GM19043 (cell line): ENCODE measurements at regions not wholly inside any gene's neighbourhood (a gene's known extent, or its start where the extent isn't known, plus 50 kb on each side); places are given as distances from the start of the nearest gene placed in this dataset.

Source experiments
- ATAC-seq: cut with Tn5 transposase; IDR thresholded peaks from one replicate; pipeline ENCODE4 v1.9.1; 2021; ENCODE audit warnings: low read depth; ENCODE audit not compliant: unreplicated experiment

DNA sequence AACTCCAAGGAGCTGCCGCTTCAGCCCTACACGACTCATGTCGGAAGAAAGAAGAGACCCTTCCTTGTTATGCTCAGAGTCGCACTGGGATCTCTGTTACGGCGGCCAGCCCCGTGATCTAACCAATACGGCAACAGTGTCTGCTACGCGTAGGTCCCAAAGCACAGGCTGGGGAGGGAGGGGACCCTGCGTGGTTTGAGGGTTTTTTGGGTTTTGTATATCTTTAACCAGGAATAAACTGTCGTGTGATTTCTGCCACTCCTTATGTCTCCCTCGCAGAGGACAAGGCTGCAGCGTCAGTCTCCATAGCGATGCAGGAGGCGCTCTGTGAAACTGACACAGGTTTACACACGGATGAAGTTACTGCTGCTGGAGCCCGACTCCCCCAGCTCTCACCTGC, 60.0 kb upstream of the DIO3 start:
- no peak for ATAC-seq

GRCh38 chr14:101501858-101502615, 59.3 kb upstream of the DIO3 start:
- no peak for ATAC-seq

DNA sequence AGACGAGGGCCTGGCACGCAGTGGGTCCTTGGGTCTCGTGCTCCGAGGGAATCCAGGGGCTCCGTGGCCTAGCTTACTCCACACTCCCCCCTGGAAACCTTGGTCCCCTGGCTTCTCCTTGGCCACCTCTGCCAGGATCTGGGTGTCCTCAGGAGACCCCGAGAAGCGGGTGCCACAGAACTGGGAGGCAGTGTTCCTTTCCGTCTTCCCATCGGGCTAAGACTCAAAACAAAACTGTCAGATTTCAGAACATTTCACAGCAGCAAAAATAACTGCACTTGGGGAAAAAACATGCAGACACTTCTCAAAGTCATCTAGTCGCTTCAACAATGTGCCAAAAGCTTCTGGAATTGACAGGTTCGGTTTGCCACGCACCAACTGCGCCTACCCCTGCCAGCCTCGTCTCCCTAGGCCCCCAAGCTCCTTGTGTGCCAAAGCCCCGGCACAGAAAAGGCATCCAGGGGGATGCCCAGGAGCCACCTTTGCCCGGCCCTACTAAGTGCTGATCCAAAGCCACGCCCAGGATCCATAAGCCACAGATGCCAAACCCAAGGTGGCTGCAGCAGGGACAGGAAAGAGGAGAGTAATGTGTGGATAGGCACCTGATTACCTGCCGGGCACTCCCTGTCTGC, 58.4 kb upstream of the DIO3 start:
- no peak for ATAC-seq

DNA sequence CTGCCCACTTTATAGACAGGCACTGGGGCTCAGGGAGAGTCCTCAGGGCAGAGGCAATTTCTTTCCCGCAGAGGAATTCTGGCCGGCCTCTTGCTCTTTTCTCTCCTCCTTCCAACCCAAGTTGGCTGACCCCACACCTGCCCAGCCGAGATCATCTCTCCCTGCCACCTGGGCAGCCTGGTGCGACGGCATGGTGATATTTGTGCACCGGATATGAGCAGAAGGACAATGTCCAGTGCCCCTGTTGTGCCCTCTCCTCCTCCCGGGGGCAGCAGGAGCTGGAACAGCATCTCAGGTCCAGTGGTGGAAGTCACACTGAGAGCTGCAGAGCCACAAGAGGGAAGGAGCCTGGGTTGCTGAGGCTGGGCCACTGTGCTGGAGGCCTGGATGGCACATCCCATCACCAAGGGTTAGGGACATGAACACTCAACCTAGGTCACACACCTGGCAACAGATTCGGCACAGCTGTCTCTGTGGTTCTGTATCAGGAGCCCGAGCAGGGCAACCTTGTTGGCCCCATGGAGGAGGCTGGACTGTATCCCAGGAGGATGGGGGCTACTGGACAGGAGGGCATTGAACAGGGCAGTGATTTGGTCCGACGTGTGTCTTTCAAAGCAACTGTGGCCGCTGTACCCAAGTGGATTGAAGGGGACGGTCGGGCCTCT, 57.7 kb upstream of the DIO3 start:
- no peak for ATAC-seq

DNA sequence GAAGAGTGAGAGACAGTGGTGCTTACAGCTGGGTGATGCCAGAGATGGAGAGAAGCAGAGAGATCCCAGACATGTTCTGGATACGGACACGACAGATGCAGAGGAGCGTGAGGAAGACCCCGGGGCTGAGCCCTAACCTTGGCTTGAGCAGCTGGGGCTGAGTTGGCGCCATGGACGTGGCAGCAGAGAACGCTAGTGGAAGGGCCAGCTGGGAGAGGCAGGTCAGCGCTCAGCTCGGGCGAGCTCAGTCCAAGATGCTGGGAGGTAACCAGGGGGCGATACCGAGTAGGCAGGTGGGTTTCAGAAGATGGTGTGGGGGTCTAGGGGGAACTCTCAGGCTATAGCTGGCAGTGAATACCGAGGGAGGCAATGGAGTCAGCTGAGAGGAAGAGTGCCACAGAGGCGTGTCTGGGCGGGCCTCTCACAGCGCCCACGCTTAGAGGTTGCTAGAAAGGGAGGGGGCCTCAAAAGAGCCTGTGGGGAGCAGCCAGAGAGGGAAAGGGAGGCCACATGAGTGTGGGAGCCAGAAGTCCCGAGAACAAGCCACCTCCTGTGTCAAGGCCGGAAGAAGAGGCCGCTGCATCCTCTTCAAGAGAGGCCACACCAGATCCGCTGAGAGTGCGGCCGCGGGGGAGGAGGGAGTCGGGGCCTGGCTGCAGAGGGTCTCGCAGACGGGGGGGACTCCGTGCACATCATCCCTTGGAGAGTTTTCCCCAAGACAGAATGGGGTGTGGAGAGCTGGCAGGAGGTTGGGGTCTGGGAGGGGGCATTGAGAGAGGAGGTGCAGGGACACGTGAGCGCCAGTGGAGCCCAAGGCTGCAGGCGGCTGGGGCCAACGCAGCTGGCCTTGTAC, 57.0 kb upstream of the DIO3 start:
- no peak for ATAC-seq

GRCh38 chr14:101505236-101505970, 55.9 kb upstream of the DIO3 start:
- no peak for ATAC-seq

- ATAC-seq: no peak
Measured at GRCh38 chr14:101506211-101506925, 54.9 kb upstream of the DIO3 start.

DNA sequence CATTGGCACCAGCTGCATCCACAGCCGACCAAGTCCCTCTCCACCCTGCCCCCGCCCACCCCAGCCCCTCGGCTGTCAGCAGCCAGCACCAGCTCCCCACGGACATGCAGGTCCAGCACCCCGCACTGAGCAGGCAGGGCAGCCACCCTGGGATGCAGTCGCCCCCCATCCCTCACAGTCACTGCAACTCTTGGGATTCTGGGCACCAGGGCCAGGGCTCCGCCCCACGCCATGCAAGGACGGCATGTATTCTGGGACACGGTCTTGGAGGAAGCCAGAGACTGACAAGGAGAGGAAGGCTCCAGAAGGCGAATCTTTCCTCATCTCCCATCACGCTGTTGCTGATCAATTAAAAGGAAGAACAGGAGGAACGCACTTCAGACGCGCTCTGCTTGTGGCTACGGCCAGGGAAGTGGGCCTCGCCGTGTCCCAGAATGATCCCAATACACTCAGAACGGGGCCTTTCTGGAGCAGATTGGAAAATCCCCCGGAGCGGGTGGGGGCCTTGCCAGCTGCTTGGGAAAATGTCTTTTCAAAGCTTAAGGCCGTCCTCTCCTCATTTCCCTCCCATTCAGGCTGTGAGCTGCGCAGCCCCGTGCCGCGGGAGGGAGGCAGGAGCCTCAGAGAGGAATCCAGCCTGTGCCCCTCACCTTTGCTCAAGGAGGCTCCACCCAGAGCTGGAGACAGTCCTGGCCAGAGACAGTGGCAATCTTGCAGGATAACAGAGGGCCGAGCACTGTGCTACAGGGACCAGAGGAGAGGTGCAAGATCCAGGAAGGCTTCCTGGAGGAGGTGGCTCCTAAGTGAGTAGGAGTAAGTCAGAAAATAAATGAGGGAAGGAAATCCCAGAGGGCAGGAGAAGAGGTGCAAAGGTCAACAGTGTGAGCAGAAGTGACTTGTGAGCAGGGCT, 54.1 kb upstream of the DIO3 start:
- ATAC-seq: no peak

GRCh38 chr14:101507836-101508150, 53.5 kb upstream of the DIO3 start:
- no peak for ATAC-seq

DNA sequence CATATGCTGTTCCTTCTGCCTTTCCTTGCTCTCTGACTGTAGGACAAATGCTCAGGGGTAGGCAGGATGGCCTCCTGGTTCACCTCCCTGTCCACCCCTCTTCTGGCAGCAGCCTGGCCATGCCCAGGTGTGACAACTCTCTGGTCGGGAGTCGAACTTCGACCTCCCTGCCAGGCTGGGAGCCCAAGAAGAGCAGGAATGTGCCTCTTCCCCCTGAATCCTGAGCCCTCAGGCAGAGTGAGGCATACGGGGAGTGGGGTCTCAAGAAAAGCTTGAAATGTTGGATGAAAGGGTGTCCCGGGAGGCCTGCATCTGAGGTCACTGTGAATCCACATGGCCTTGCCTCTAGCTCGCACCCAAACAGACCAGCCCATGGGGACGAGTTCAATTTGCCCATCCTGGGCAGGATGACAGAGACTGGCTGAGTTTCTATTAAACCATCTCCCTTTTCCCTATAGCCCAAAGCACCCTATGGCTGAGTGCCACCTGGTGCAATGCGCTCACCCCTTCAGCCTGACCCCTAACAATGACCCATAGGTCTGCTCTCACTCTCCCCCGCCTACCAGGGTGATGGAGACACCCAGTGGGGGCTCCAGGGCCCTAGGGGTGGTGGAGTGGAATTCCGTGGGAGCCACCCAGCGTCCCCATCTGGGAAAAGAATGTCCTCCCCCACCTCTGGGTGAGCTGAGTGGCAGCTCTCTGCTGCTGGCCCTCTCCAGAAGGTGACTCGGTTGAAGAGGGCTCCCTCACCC, 52.9 kb upstream of the DIO3 start:
- no peak for ATAC-seq

- no peak for ATAC-seq
Measured at GRCh38 chr14:101508948-101509729, 52.2 kb upstream of the DIO3 start.

DNA sequence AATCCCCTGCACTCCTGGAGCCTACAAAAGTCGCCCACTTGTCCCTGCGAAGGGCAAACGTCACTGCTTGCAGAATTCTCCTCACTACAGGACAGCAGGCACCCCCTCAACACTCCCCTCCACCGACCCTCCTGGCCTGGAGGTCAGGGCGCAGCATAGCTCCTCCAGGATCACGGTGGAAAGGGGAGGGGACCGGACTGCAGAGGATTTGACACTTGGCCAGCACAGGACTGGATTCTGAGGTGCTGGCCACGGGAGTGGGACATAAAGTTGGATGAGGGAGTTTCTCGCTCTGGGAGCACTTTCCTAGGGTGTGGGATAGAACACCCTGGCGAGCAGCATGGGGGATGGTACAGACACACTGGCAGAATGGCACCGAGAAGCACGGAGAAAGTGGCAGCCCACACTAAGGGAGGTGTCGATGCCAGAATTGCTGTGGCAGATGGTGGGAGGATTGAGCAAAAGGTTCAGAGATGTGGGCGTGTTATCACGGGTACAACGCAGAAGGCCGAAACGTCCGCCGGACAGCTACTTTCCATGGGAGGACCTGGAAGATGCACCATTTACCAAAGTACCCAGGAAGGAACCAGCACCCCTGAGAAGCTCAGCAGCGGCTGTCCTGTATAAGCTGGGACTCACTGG, 51.4 kb upstream of the DIO3 start:
- ATAC-seq: no peak

GRCh38 chr14:101511199-101511598, 50.1 kb upstream of the DIO3 start:
- ATAC-seq: no peak
